Duodenal mucosa (tissue), 2 donors: ENCODE measurements at regions not wholly inside any gene's neighbourhood (a gene's known extent, or its start where the extent isn't known, plus 50 kb on each side); places are given as distances from the start of the nearest gene placed in this dataset.

Source experiments
- H3K27ac ChIP-seq: one replicate; pipeline ENCODE4 v1.7.0; 2013; ENCODE audit warnings: low read depth, low read length
- H3K27me3 ChIP-seq, 2 donors: one replicate each; pipeline ENCODE4 v1.7.0; 2013; ENCODE audit warnings: low read length in 2 of 2, control low read depth in 1 of 2; ENCODE audit not compliant: insufficient read depth in 2 of 2, control insufficient read depth in 1 of 2
- H3K36me3 ChIP-seq, 2 donors: one replicate each; pipeline ENCODE4 v1.7.0; 2013; ENCODE audit warnings: low read length in 2 of 2, control low read depth in 1 of 2; ENCODE audit not compliant: insufficient read depth in 2 of 2, control insufficient read depth in 1 of 2
- H3K4me1 ChIP-seq, 2 donors: one replicate each; pipeline ENCODE4 v1.7.0; 2013; ENCODE audit warnings: low read length in 2 of 2, control low read depth in 1 of 2; ENCODE audit not compliant: insufficient read depth in 2 of 2, control insufficient read depth in 1 of 2
- H3K4me3 ChIP-seq, 2 donors: one replicate each; pipeline ENCODE4 v1.7.0; 2013; ENCODE audit warnings: low read length in 2 of 2, low read depth in 1 of 2
- H3K9ac ChIP-seq, 2 donors: one replicate each; pipeline ENCODE4 v1.7.0; 2013; ENCODE audit warnings: low read length in 2 of 2, low read depth in 1 of 2
- H3K9me3 ChIP-seq, 2 donors: one replicate each; pipeline ENCODE4 v1.7.0; 2013; ENCODE audit warnings: low read length in 2 of 2, control low read depth in 1 of 2; ENCODE audit not compliant: control insufficient read depth in 1 of 2

DNA sequence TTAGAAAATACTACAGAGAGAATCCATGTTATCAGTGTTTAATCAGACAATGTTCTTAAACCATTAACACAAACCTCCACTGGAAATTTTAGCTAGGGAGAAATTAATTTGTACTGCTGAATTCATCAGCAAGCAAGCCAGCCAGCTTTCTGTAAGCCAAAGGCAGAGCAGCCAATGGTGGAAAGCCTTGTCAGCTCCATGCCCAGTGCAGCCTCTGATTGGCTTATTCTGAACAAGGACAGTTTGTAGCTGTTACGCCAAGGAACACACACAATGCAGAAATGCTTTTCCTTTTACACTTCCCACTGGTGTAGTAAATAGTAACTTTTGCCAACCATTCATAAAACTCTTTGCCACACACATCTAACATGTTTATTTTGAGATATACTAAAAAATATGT is 265.0 kb downstream of the TENT5A start:
- Histone ChIP-seq H3K27ac (no peak overlapping the region), H3K27me3 (no peaks in the 10 kb centered on the region), H3K36me3 (no peaks in the 10 kb centered on the region), H3K4me3 (no peak overlapping the region), H3K9me3 (no peaks in the 10 kb centered on the region), H3K4me1 (no peaks in the 10 kb centered on the region), H3K9ac (no peak overlapping the region)

DNA sequence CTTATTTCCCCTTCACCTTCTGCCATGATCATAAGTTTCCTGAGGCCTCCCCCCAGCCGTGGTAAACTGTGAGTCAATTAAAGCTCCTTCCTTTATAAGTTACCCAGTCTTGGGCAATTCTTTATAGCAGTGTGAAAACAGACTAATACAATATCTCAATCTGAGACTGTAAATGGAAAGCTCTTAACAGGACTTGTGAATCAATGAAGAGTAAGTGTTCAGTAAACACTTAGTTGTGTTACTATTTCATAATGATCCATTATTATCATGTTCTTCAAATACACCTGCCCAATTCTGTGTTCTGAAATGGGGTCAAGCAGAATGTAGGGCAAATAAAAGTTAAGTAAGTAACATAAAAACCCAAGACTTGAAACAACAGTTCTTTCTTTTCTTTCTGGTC is 266.2 kb downstream of the TENT5A start:
- Histone ChIP-seq H3K36me3 (no peaks in the 10 kb centered on the region), H3K27ac (no peak overlapping the region), H3K9me3 (no peaks in the 10 kb centered on the region), H3K4me3 (no peak overlapping the region), H3K27me3 (no peaks in the 10 kb centered on the region), H3K4me1 (no peaks in the 10 kb centered on the region), H3K9ac (no peak overlapping the region)

DNA sequence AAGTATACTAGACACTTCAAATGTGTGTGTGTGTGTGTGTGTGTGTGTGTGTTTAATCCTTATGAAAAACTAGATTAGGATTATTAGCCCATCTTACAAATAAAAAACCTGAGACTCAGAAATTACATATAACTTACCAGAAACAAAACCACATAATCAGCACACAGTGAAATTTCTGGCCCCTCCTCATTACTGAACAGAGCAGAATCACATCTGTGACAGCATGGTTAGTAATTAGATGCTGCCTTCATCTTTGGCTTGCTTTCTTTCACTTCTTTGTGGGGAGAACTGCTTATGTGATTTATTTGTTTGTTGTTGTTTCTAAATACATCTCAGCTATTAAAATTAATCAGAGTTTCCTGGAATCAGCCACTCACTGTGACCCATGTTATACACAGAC is 267.1 kb downstream of the TENT5A start:
- no peak overlapping the region for H3K9ac ChIP-seq
- H3K27me3 ChIP-seq: no peaks in the 10 kb centered on the region
- H3K9me3 ChIP-seq: no peaks in the 10 kb centered on the region
- H3K27ac ChIP-seq: no peak overlapping the region
- H3K4me3 ChIP-seq: no peak overlapping the region
- H3K36me3 ChIP-seq: no peaks in the 10 kb centered on the region
- no peaks in the 10 kb centered on the region for H3K4me1 ChIP-seq

DNA sequence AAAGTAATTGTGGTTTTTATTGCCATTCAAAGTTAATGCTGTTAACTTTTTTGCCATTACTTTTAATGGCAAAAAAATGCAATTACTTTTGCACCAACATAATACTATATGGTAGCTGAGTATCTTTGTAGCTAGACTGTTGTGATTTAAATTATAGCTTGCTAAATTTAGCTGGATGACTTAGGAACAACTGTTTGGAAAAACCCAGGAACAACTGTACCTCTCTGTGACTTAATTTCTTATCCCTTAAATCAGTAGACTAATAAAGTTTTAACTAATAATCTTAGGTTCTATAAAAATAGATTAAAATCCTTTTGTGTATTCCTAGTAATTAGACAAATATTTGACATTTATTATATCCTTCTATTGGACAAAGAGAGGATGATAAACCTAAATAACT is 268.2 kb downstream of the TENT5A start:
- H3K9me3 ChIP-seq: no peaks in the 10 kb centered on the region
- no peaks in the 10 kb centered on the region for H3K4me1 ChIP-seq
- H3K4me3 ChIP-seq: no peak overlapping the region
- H3K27me3 ChIP-seq: no peaks in the 10 kb centered on the region
- H3K36me3 ChIP-seq: no peaks in the 10 kb centered on the region
- H3K9ac ChIP-seq: no peak overlapping the region
- H3K27ac ChIP-seq: no peak overlapping the region

DNA sequence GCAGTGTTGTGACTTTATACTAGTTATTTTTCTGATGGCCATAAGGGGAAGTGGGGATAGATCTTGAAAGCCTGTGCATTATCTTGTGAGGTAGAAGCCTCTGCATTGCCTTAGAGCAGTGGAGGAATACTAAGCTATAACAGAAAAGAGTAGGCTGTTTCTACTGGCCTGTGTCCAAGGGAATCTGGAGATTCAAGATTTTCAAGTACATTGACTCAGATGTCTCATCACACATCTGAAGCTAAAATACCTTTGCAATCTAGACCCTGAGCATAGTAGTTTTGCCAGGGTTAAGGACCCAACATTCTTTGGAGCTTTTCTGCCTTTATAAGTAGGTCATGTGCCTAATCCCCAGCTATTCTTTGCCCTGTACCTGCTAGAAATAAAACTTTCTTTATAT is 272.3 kb downstream of the TENT5A start:
- H3K36me3 ChIP-seq: no peaks in the 10 kb centered on the region
- H3K27me3 ChIP-seq: no peaks in the 10 kb centered on the region
- no peaks in the 10 kb centered on the region for H3K4me1 ChIP-seq
- H3K9me3 ChIP-seq: no peaks in the 10 kb centered on the region
- no peak overlapping the region for H3K9ac ChIP-seq
- no peak overlapping the region for H3K27ac ChIP-seq
- H3K4me3 ChIP-seq: no peak overlapping the region

DNA sequence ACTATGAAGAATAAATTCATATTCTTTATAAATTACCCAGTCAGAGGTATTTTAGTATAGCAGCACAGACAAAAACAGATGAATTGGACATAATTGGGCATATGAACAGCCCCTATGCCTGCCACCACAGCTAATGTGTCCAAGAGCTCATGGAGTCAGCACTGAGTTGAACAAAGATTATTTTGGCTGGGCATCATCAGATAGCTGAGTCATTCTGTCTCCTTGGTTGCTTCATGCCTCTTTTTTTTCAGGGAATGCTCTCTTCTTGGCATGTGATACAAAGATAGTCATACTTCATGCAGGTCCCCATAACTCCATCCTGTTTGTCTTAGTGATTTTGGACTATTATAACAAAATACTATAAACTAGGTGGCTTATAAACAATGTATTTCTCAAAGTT is 275.6 kb downstream of the TENT5A start:
- Histone ChIP-seq H3K36me3 (no peaks in the 10 kb centered on the region), H3K27me3 (no peaks in the 10 kb centered on the region), H3K27ac (no peak overlapping the region), H3K4me1 (no peaks in the 10 kb centered on the region), H3K9me3 (no peaks in the 10 kb centered on the region), H3K4me3 (no peak overlapping the region), H3K9ac (no peak overlapping the region)

DNA sequence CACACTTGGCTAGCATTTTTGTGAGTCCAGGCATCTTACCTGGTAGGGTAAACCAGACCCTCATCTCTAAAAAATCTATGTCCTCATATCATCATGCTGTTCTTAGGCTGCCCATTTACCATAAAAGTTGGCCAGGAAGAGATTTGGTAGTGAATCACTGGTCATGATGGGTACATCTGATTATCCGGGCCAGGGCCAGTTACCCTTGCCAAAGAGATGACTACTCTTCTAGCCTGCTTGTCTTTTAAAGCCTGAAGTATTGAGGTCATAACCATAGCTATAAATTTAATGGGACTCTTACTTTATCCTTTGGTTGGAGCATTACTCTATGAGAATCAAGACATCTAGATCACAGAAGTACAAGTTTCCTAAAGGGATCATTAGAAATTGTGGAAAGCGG is 276.8 kb downstream of the TENT5A start:
- no peak overlapping the region for H3K9ac ChIP-seq
- no peaks in the 10 kb centered on the region for H3K9me3 ChIP-seq
- H3K36me3 ChIP-seq: no peaks in the 10 kb centered on the region
- H3K4me3 ChIP-seq: no peak overlapping the region
- H3K27ac ChIP-seq: no peak overlapping the region
- H3K27me3 ChIP-seq: no peaks in the 10 kb centered on the region
- no peaks in the 10 kb centered on the region for H3K4me1 ChIP-seq

DNA sequence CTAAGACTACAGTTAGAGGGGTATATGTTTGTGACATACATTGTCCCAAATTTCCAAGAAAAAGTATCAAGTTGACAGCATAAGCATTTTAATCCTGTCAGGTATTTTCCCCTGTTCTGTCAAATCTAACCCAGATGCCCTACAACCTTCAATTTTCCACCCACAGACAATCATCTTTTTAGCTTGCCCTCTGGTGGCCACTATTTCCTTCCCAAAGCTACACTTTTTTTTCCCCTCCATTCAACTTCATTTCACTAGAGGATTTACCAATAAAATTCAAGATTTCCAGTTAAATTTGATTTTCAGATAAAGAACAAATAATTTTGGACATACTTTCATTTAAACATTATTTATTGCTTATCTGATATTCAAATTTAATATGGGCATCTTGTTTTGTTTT is 286.6 kb downstream of the TENT5A start:
- no peaks in the 10 kb centered on the region for H3K4me1 ChIP-seq
- no peak overlapping the region for H3K4me3 ChIP-seq
- H3K27me3 ChIP-seq: no peaks in the 10 kb centered on the region
- no peak overlapping the region for H3K27ac ChIP-seq
- H3K36me3 ChIP-seq: no peaks in the 10 kb centered on the region
- H3K9me3 ChIP-seq: no peaks in the 10 kb centered on the region
- no peak overlapping the region for H3K9ac ChIP-seq

DNA sequence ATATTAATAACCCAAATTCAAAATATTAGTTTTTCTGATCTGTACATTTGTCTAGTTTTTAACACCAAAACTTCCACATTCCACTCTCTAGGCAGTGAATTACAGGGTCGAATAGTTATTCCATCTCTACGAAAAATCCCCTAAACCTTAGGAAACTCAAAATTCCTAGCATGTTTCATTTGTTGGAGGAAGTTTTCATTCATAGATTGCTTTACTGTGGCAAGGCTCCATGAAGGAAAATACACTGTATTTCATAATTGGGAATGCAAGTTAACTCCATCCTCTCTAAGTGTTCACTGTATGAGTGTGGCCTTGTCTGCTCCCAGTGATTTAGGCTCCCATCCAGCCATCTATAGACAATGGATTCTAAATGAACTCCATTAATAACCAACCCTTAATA is 296.1 kb downstream of the TENT5A start:
- no peaks in the 10 kb centered on the region for H3K9me3 ChIP-seq
- H3K36me3 ChIP-seq: no peaks in the 10 kb centered on the region
- no peak overlapping the region for H3K4me3 ChIP-seq
- H3K9ac ChIP-seq: no peak overlapping the region
- H3K4me1 ChIP-seq: no peaks in the 10 kb centered on the region
- no peaks in the 10 kb centered on the region for H3K27me3 ChIP-seq
- H3K27ac ChIP-seq: no peak overlapping the region

DNA sequence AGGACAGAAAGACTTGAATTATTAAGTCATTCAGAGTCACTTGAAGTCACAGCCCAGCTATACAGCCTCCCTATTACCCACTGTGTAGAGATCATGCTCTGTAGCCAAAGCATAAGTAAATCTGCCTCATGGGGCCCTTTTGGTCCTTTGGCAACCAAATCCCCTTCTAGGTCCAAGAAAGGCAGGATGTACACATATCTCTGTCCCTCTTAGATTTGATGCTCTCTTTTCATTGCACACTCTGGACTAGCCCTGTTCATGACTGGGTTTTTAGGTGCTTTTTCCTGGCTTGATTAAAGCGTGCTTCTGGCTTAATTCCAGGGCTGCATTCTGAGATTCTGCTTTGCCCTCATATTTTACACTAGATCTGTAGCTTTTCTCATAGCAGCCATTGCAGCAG is 296.8 kb downstream of the TENT5A start:
- Histone ChIP-seq H3K4me3 (no peak overlapping the region), H3K27me3 (no peaks in the 10 kb centered on the region), H3K36me3 (no peaks in the 10 kb centered on the region), H3K9me3 (no peaks in the 10 kb centered on the region), H3K27ac (no peak overlapping the region), H3K4me1 (no peaks in the 10 kb centered on the region), H3K9ac (no peak overlapping the region)

DNA sequence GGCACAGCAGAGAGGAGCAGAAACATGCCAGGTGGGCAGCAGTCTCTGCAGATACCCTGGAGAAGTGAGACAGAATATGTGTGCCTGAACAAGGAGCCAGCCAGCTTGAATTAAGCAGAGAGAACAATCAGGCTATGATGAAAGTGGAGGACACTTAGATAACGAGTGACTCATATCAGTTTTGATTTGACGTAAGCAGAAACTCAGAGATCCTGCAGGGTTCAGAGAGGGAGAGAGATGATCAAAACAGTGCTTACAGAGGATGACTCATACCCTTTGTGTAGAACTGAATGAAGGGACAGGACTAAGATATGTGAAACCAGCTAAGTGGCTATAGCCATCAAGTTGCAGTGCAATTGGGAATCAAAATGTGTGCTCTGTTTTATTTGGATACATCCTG is 300.7 kb downstream of the TENT5A start:
- H3K27me3 ChIP-seq: no peaks in the 10 kb centered on the region
- H3K36me3 ChIP-seq: no peaks in the 10 kb centered on the region
- H3K9me3 ChIP-seq: no peaks in the 10 kb centered on the region
- H3K27ac ChIP-seq: no peak overlapping the region
- no peak overlapping the region for H3K4me3 ChIP-seq
- no peak overlapping the region for H3K9ac ChIP-seq
- no peaks in the 10 kb centered on the region for H3K4me1 ChIP-seq
